Mesenchymal stem cell (in vitro differentiated cells and primary cell): ENCODE measurements at regions not wholly inside any gene's neighbourhood (a gene's known extent, or its start where the extent isn't known, plus 50 kb on each side); places are given as distances from the start of the nearest gene placed in this dataset.

Experiments used
- DNase-seq: peaks from one replicate; pipeline ENCODE4 v3.0.0-alpha.2; 2013
- H2AFZ ChIP-seq: one replicate; pipeline ENCODE4 v1.6.1; 2013; ENCODE audit warnings: low read depth, mild to moderate bottlenecking, control low read depth, inconsistent platforms, low read length, moderate library complexity
- H2AK5ac ChIP-seq: 2 replicates; pipeline ENCODE4 v1.6.1; 2013; ENCODE audit warnings: low read length, moderate library complexity, mild to moderate bottlenecking, inconsistent platforms; ENCODE audit not compliant: severe bottlenecking
- H2BK120ac ChIP-seq: one replicate; pipeline ENCODE4 v1.6.1; 2013; ENCODE audit warnings: low read depth, mild to moderate bottlenecking, inconsistent platforms, low read length, moderate library complexity
- H2BK12ac ChIP-seq, 2 experiments: one replicate each; pipeline ENCODE4 v1.6.1; 2013; ENCODE audit warnings: inconsistent platforms in 2 of 2, low read length in 2 of 2, mild to moderate bottlenecking in 2 of 2, moderate library complexity in 2 of 2, control low read depth in 1 of 2
- H2BK15ac ChIP-seq: one replicate; pipeline ENCODE4 v1.6.1; 2013; ENCODE audit warnings: mild to moderate bottlenecking, low read depth, inconsistent platforms; ENCODE audit not compliant: poor library complexity, severe bottlenecking
- H2BK5ac ChIP-seq: 2 replicates; pipeline ENCODE4 v1.6.1; 2013; ENCODE audit warnings: low read depth, mild to moderate bottlenecking, low read length, control low read depth, inconsistent platforms; ENCODE audit not compliant: poor library complexity, severe bottlenecking
- H3K14ac ChIP-seq, 2 experiments: one replicate each; pipeline ENCODE4 v1.6.1; 2013; ENCODE audit warnings: inconsistent platforms in 2 of 2, low read length in 2 of 2, control low read depth in 1 of 2, mild to moderate bottlenecking in 1 of 2, moderate library complexity in 1 of 2
- H3K18ac ChIP-seq, 2 experiments: one replicate each; pipeline ENCODE4 v1.6.1; 2013; ENCODE audit warnings: inconsistent platforms in 2 of 2, low read length in 2 of 2, control low read depth in 1 of 2, low read depth in 1 of 2, mild to moderate bottlenecking in 1 of 2
- H3K23ac ChIP-seq, 2 experiments: one replicate each; pipeline ENCODE4 v1.6.1; 2013; ENCODE audit warnings: inconsistent platforms in 2 of 2, low read length in 2 of 2, mild to moderate bottlenecking in 2 of 2, moderate library complexity in 2 of 2, control low read depth in 1 of 2
- H3K27ac ChIP-seq: 2 replicates; pipeline ENCODE4 v1.5.1; 2013; ENCODE audit warnings: mild to moderate bottlenecking, moderate library complexity, low read length, control low read depth, inconsistent platforms; ENCODE audit not compliant: poor library complexity, severe bottlenecking
- H3K27me3 ChIP-seq, 2 experiments: 2 replicates each; pipeline versions ENCODE4 v1.6.1 to v1.7.0; 2013; ENCODE audit warnings: low read length in 2 of 2, mild to moderate bottlenecking in 2 of 2, moderate library complexity in 2 of 2, control low read depth in 1 of 2, inconsistent platforms in 1 of 2; ENCODE audit not compliant: control insufficient read depth in 1 of 2, insufficient read depth in 1 of 2
- H3K36me3 ChIP-seq, 2 experiments: 2 replicates each; pipeline versions ENCODE4 v1.6.1 to v1.7.0; 2013; ENCODE audit warnings: low read length in 2 of 2, control low read depth in 1 of 2, inconsistent platforms in 1 of 2, low read depth in 1 of 2, mild to moderate bottlenecking in 1 of 2; ENCODE audit not compliant: insufficient read depth in 2 of 2, control insufficient read depth in 1 of 2
- H3K4ac ChIP-seq, 2 experiments: one replicate each; pipeline ENCODE4 v1.6.1; 2013; ENCODE audit warnings: inconsistent platforms in 2 of 2, low read length in 2 of 2, mild to moderate bottlenecking in 2 of 2, moderate library complexity in 2 of 2, control low read depth in 1 of 2, low read depth in 1 of 2
- H3K4me1 ChIP-seq: 2 replicates; pipeline ENCODE4 v1.6.1; 2013; ENCODE audit warnings: low read depth, low read length, control low read depth; ENCODE audit not compliant: control insufficient read depth, insufficient read depth
- H3K4me2 ChIP-seq: 2 replicates; pipeline ENCODE4 v1.6.1; 2013; ENCODE audit warnings: low read length, mild to moderate bottlenecking, inconsistent platforms; ENCODE audit not compliant: poor library complexity, severe bottlenecking
- H3K4me3 ChIP-seq, 2 experiments: 2 replicates each; pipeline versions ENCODE4 v1.5.1 to v1.7.0; 2013; ENCODE audit warnings: low read length in 2 of 2, mild to moderate bottlenecking in 2 of 2, control low read depth in 1 of 2, low read depth in 1 of 2; ENCODE audit not compliant: insufficient read depth in 1 of 2
- H3K79me1 ChIP-seq: replicated peaks from 2 replicates; pipeline ENCODE4 v1.6.1; 2013; ENCODE audit warnings: mild to moderate bottlenecking, control low read depth, low read length, inconsistent platforms; ENCODE audit not compliant: poor library complexity, severe bottlenecking
- H3K9ac ChIP-seq: 2 replicates; pipeline ENCODE4 v1.7.0; 2013; ENCODE audit warnings: mild to moderate bottlenecking, low read length, moderate library complexity
- H3K9me3 ChIP-seq: 2 replicates; pipeline ENCODE4 v1.7.0; 2013; ENCODE audit warnings: mild to moderate bottlenecking, low read length; ENCODE audit not compliant: control insufficient read depth
- H4K8ac ChIP-seq: one replicate; pipeline ENCODE4 v1.6.1; 2013; ENCODE audit warnings: inconsistent platforms, mild to moderate bottlenecking, low read length, moderate library complexity
- H4K91ac ChIP-seq: one replicate; pipeline ENCODE4 v1.6.1; 2013; ENCODE audit warnings: mild to moderate bottlenecking, low read length, inconsistent platforms
- WGBS: methylation state at CpG from one replicate; pipeline ENCODE4 v1.1.7; 2013; ENCODE audit warnings: mixed read lengths; 5-methylcytosine and 5-hydroxymethylcytosine counted together

DNA sequence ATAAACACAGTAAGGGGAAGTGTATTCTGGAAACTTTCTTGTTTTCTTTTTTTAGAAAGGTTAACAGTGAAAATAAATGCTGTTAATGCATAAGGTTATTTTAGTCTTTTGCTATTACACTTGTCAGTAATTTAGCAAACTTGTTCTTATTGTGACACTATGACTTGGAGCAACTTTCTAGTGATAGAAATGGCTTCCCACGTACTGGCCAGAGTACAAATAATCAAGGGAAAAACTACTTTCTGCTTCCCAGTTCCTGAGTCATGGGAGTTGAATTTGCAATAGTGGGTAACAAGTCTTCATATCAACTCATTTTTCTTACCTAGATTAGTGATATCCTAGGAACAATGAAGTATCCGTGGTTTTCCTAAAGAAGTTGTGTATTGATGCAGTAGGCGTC, 1072.3 kb downstream of the FLRT2 start:
- H3K9ac ChIP-seq = no peak overlapping the region
- no peak overlapping the region for H3K27ac ChIP-seq
- no peak overlapping the region for H3K23ac ChIP-seq
- WGBS = 88% methylated on average over 1 of the region's 3 CpGs
- no peak overlapping the region for H2BK5ac ChIP-seq
- H2AFZ ChIP-seq = no peak overlapping the region
- no peaks in the 10 kb centered on the region for H3K36me3 ChIP-seq
- no peak overlapping the region for H2AK5ac ChIP-seq
- no peaks in the 10 kb centered on the region for H3K4me1 ChIP-seq
- DNase-seq = no peak
- no peak overlapping the region for H3K4ac ChIP-seq
- no peak overlapping the region for H2BK15ac ChIP-seq
- no peak overlapping the region for H4K91ac ChIP-seq
- H3K4me2 ChIP-seq = no peak overlapping the region
- no peak overlapping the region for H2BK12ac ChIP-seq
- no peak overlapping the region for H4K8ac ChIP-seq
- H3K27me3 ChIP-seq = no peaks in the 10 kb centered on the region
- no peak overlapping the region for H2BK120ac ChIP-seq
- no peaks in the 10 kb centered on the region for H3K9me3 ChIP-seq
- no peak overlapping the region for H3K4me3 ChIP-seq
- no peaks in the 10 kb centered on the region for H3K79me1 ChIP-seq
- no peak overlapping the region for H3K18ac ChIP-seq
- H3K14ac ChIP-seq = no peak overlapping the region

- H3K23ac ChIP-seq = no peak overlapping the region
- no peak overlapping the region for H2BK5ac ChIP-seq
- H3K4me3 ChIP-seq = no peak overlapping the region
- H2AFZ ChIP-seq = no peak overlapping the region
- no peak overlapping the region for H3K14ac ChIP-seq
- DNase-seq = no peak
- H3K4me1 ChIP-seq = no peaks in the 10 kb centered on the region
- no peak overlapping the region for H3K4ac ChIP-seq
- no peak overlapping the region for H4K8ac ChIP-seq
- H3K9me3 ChIP-seq = no peaks in the 10 kb centered on the region
- no peak overlapping the region for H4K91ac ChIP-seq
- H3K18ac ChIP-seq = no peak overlapping the region
- H2BK12ac ChIP-seq = no peak overlapping the region
- H3K27ac ChIP-seq = no peak overlapping the region
- no peak overlapping the region for H3K9ac ChIP-seq
- H3K79me1 ChIP-seq = no peaks in the 10 kb centered on the region
- no peaks in the 10 kb centered on the region for H3K27me3 ChIP-seq
- H2BK120ac ChIP-seq = no peak overlapping the region
- 100% methylated on average over 2 of the region's 2 CpGs for WGBS
- H3K36me3 ChIP-seq = no peaks in the 10 kb centered on the region
- no peak overlapping the region for H3K4me2 ChIP-seq
- no peak overlapping the region for H2AK5ac ChIP-seq
- H2BK15ac ChIP-seq = no peak overlapping the region
Observed at GRCh38 chr14:86601813-86602212, 1071.9 kb downstream of the FLRT2 start.

DNA sequence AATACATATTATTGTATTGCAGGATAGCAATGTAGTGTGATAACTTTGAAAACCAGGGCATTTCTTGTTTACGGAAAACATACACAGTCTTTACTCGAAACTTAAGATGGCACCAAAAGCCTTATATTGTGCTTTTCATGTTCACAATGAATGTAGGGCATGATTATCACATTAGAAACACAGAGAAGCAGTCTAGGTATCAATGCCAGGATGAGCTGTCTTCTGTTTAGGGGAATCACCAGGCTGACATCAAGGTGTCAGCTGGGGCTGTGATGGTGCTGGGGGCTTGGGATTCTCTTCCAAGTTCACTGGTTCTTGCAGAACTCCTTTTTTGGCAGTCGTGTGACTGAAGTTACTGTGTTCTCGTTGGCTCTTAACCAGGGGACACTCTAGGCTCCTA, 1067.3 kb downstream of the FLRT2 start:
- H2BK12ac ChIP-seq = no peak overlapping the region
- no peaks in the 10 kb centered on the region for H3K79me1 ChIP-seq
- no peak overlapping the region for H4K8ac ChIP-seq
- no peak overlapping the region for H3K4me3 ChIP-seq
- H2BK15ac ChIP-seq = no peak overlapping the region
- H3K27me3 ChIP-seq = no peaks in the 10 kb centered on the region
- no peak overlapping the region for H3K9ac ChIP-seq
- no peak for DNase-seq
- H3K4me1 ChIP-seq = no peaks in the 10 kb centered on the region
- H2BK5ac ChIP-seq = no peak overlapping the region
- H2AFZ ChIP-seq = no peak overlapping the region
- H3K4ac ChIP-seq = no peak overlapping the region
- H3K27ac ChIP-seq = no peak overlapping the region
- H2BK120ac ChIP-seq = no peak overlapping the region
- no peaks in the 10 kb centered on the region for H3K36me3 ChIP-seq
- no peak overlapping the region for H3K23ac ChIP-seq
- no peak overlapping the region for H3K14ac ChIP-seq
- no peak overlapping the region for H3K18ac ChIP-seq
- no peak overlapping the region for H3K4me2 ChIP-seq
- H2AK5ac ChIP-seq = no peak overlapping the region
- H3K9me3 ChIP-seq = no peaks in the 10 kb centered on the region
- 92% methylated on average over 4 of the region's 4 CpGs for WGBS
- no peak overlapping the region for H4K91ac ChIP-seq

GRCh38 chr14:86596024-86596423, 1066.1 kb downstream of the FLRT2 start:
- DNase-seq = no peak
- Histone ChIP-seq H3K27ac (no peak overlapping the region), H2BK120ac (no peak overlapping the region), H3K4me2 (no peak overlapping the region), H3K4me1 (no peaks in the 10 kb centered on the region), H2BK12ac (no peak overlapping the region), H4K91ac (no peak overlapping the region), H3K36me3 (no peaks in the 10 kb centered on the region), H2AK5ac (no peak overlapping the region), H3K27me3 (no peaks in the 10 kb centered on the region), H3K79me1 (no peaks in the 10 kb centered on the region), H2BK15ac (no peak overlapping the region), H4K8ac (no peak overlapping the region), H2AFZ (no peak overlapping the region), H3K23ac (no peak overlapping the region), H3K18ac (no peak overlapping the region), H2BK5ac (no peak overlapping the region), H3K9me3 (no peaks in the 10 kb centered on the region), H3K9ac (no peak overlapping the region), H3K14ac (no peak overlapping the region), H3K4me3 (no peak overlapping the region), H3K4ac (no peak overlapping the region)
- 98% methylated on average over 5 of the region's 5 CpGs for WGBS
